ENCODE measurements at regions not wholly inside any gene's neighbourhood (a gene's known extent, or its start where the extent isn't known, plus 50 kb on each side); places are given as distances from the start of the nearest gene placed in this dataset.

DNA sequence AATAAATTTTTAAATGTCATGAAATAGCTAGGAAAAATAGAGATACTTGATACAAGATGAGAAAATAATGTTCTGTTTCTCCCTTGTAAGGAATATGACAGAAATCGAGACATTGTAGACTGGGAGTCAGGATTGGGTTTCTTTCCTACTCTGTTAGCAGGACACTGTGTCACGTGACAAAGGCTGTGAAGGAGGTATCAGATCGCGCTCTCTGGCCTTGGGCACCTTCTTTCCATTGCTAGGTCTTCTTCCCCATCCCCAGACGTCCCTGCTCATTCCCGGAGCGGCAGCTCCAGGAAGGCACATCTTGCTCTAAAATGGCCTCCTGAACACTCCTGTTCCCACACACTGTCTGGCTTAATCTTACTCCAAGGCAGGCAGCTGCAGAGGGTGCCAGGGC lies 133.4 kb downstream of the TM9SF2 start:
- no peak for DNase-seq

DNA sequence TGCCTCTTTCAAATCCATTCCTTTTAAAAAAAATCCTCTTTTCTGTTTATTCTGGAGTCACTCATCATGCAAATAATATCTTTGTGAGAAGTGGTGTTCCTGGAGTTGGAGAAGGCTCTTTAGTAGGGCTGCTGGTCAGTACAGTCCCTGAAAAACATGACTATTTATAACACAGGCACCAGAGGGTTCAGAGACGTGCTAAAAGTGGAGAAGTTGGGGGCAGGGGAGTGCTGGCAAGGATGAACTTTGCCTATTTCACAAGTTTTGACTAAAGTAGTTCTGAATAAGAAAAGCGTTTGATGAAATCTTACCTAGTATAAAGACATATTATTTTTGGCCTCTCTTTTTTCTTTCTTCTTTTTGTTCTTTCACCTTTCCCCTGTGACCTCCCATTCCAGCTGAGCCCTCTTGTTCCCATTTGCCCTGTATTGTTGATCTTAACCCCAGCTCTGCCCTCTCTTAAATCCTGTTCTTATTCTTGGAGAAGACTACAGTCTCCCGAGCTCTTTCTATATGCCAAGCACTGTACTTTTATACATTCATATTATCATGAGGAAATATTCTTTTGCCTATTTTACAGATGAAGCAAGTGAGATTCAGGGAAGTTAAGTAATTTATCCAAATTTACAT lies 129.1 kb downstream of the TM9SF2 start:
- DNase-seq, result no peak

DNA sequence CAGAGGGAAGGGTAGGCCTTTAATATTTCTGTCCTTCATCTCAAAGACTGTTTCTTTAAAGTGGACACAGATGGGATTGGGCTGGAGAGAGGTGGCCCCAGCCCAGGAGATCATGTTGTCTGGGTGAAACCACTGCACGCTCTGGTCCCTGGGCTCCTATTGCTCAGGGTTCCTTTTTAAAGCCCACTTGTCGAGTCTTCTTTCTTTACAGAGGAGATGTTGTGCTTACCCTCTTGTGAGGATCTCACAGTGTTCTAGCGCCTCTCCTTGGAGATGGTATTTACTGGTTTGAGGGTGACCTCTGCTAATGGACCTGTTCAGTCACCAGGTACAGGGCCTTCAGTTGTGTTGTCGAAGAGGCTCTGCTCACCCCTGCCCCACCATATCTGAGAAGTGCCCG lies 128.4 kb downstream of the TM9SF2 start:
- no peak for DNase-seq

DNA sequence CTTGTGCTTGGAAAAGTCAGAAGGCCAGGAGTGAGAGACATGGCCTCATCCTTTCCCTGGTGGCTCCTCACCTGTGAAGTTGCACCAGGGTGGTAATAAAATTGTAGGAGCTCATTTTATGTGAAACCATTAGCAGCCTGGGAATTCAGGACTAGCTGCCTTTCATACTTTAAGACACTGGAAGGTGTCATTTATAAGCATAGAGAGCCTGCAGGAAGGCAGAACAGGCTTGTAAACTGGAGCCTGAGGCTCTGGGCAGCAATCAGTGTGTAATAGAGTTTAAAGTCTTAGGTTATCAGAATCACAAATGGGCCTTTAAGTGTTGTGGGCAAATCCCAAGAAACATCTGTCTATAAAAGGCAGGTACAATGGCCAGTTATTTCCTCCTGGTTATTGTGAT lies 127.2 kb downstream of the TM9SF2 start:
- DNase-seq, result no peak

- DNase-seq, result no peak
These were observed 125.3 kb downstream of the TM9SF2 start for GRCh38 chr13:99626461-99627082.

- no peak for DNase-seq
These were observed 123.8 kb downstream of the TM9SF2 start for GRCh38 chr13:99624936-99625540.

- no peak for DNase-seq
These were observed 119.5 kb downstream of the TM9SF2 start for GRCh38 chr13:99620806-99621205.

DNA sequence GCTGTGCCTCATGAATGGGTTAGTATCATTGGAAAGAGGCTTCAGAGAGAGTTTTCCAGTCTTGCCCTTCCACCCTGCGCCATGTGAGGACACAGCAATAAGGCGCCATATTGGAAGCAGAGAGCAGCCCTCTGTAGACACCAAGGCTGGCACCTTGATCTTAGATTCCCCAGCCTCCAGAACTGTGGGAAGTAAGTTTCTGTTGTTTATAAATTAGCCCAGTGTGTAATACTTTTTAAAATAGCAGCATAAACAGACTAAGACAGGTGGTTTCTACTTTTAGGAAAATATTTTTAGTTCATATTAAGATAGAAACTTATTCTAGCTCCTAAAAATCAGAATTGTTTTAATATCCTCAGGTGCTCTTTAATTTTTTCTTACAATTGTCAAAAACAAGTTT lies 117.9 kb downstream of the TM9SF2 start:
- DNase-seq, result no peak

- no peak for DNase-seq
These were observed 116.4 kb downstream of the TM9SF2 start for GRCh38 chr13:99617474-99618255.

GRCh38 chr13:99614465-99614885 lies 113.2 kb downstream of the TM9SF2 start:
- DNase-seq, result no peak
